ENCODE measurements at regions not wholly inside any gene's neighbourhood (a gene's known extent, or its start where the extent isn't known, plus 50 kb on each side); places are given as distances from the start of the nearest gene placed in this dataset.
"Not testable (repeated sequence)": the region's sequence is repeated elsewhere in the genome, so short reads cannot be mapped to it uniquely, and the experiment has no call there.

DNA sequence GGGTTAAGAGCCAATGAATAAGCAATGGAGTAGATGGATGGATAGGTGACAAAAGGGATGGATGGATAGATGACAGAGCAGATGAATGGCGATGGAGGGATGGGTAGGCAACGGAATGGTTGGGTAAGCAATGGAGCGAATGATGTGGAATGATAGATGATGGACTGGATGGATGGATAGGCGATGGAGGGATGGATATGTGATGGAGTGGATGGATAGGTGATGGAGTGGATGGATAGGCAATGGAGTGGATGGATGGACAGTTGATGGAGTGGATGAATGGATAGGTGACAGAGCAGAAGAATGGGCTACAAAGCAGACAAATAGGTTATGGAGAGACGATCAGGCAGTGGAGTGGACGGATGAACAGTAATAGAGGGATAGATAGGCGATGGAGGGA is 269.6 kb downstream of the TEX29 start:
- no peaks in the 10 kb centered on the region for H3K36me3 ChIP-seq (ENCODE audit: insufficient read depth, low read length)
- TF ChIP-seq, protein P1, sequence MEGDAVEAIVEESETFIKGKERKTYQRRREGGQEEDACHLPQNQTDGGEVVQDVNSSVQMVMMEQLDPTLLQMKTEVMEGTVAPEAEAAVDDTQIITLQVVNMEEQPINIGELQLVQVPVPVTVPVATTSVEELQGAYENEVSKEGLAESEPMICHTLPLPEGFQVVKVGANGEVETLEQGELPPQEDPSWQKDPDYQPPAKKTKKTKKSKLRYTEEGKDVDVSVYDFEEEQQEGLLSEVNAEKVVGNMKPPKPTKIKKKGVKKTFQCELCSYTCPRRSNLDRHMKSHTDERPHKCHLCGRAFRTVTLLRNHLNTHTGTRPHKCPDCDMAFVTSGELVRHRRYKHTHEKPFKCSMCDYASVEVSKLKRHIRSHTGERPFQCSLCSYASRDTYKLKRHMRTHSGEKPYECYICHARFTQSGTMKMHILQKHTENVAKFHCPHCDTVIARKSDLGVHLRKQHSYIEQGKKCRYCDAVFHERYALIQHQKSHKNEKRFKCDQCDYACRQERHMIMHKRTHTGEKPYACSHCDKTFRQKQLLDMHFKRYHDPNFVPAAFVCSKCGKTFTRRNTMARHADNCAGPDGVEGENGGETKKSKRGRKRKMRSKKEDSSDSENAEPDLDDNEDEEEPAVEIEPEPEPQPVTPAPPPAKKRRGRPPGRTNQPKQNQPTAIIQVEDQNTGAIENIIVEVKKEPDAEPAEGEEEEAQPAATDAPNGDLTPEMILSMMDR (IDR thresholded peaks at IDR 0.05; ENCODE audit: poor library complexity, severe bottlenecking) = no peak
- no peak for TF ChIP-seq EP300 (conservative IDR thresholded peaks at IDR 0.05; ENCODE audit: poor library complexity, severe bottlenecking)
- no peak for TF ChIP-seq POLR2AphosphoS5 (IDR thresholded peaks at IDR 0.05)
- TF ChIP-seq EZH2 (IDR thresholded peaks at IDR 0.05; ENCODE audit: borderline replicate concordance, insufficient read depth, low read length, poor library complexity, severe bottlenecking) = no peak
- no peak for TF ChIP-seq SMC3 (conservative IDR thresholded peaks at IDR 0.05; ENCODE audit: poor library complexity)
- H3F3A ChIP-seq (ENCODE audit: insufficient read depth, low read length, poor library complexity, severe bottlenecking) = no peaks in the 10 kb centered on the region
- no peak overlapping the region for H3K4me2 ChIP-seq (ENCODE audit: low read length)
- no peaks in the 10 kb centered on the region for H3K9me2 ChIP-seq (ENCODE audit: insufficient read depth, low read length)
- no peaks in the 10 kb centered on the region for H3K9me3 ChIP-seq (ENCODE audit: low read length)
- H2AFZ ChIP-seq (ENCODE audit: low read depth, low read length) = no peak overlapping the region
- H3K4me3 ChIP-seq (ENCODE audit: low read length) = no peak overlapping the region
- H3K27ac ChIP-seq (ENCODE audit: low read length) = no peak overlapping the region
- H3K27me3 ChIP-seq (ENCODE audit: insufficient read depth, low read depth, low read length) = no peaks in the 10 kb centered on the region
- H3K9ac ChIP-seq (ENCODE audit: low read length) = no peak overlapping the region
- H3K79me2 ChIP-seq (replicated peaks; ENCODE audit: insufficient read depth, low read length) = no peaks in the 10 kb centered on the region
- no peaks in the 10 kb centered on the region for H4K20me1 ChIP-seq (ENCODE audit: insufficient read depth)

DNA sequence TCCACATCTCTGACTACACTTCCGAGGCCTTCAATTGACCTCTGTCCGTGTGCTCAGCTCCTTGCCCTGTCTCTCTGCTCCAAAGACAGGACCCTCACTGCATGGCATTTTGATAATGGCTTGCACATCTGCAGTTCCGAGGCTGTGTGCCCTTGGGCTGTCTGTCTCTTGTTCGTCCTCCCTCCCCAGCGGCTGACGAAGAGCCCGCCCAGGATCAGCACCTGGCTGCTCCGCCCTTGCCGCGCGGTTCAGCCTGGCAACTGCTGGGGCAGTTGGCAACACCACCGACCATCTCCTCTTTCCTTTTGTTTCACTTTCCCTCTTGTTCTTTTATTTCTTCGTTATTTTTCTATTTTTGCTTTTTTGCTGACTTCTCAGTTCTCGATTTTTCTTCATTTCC is 270.4 kb downstream of the TEX29 start:
- no peaks in the 10 kb centered on the region for H3K79me2 ChIP-seq (replicated peaks; ENCODE audit: insufficient read depth, low read length)
- no peaks in the 10 kb centered on the region for H3F3A ChIP-seq (ENCODE audit: insufficient read depth, low read length, poor library complexity, severe bottlenecking)
- no peaks in the 10 kb centered on the region for H3K9me2 ChIP-seq (ENCODE audit: insufficient read depth, low read length)
- TF ChIP-seq EP300 (conservative IDR thresholded peaks at IDR 0.05; ENCODE audit: poor library complexity, severe bottlenecking) = no peak
- TF ChIP-seq RAD21 (conservative IDR thresholded peaks at IDR 0.05) = no peak
- TF ChIP-seq, protein P1 (IDR thresholded peaks at IDR 0.05; ENCODE audit: poor library complexity, severe bottlenecking) = no peak
- TF ChIP-seq EZH2 (IDR thresholded peaks at IDR 0.05; ENCODE audit: borderline replicate concordance, insufficient read depth, low read length, poor library complexity, severe bottlenecking) = no peak
- TF ChIP-seq MXI1 (conservative IDR thresholded peaks at IDR 0.05; ENCODE audit: poor library complexity, severe bottlenecking) = no peak
- TF ChIP-seq, protein P2, sequence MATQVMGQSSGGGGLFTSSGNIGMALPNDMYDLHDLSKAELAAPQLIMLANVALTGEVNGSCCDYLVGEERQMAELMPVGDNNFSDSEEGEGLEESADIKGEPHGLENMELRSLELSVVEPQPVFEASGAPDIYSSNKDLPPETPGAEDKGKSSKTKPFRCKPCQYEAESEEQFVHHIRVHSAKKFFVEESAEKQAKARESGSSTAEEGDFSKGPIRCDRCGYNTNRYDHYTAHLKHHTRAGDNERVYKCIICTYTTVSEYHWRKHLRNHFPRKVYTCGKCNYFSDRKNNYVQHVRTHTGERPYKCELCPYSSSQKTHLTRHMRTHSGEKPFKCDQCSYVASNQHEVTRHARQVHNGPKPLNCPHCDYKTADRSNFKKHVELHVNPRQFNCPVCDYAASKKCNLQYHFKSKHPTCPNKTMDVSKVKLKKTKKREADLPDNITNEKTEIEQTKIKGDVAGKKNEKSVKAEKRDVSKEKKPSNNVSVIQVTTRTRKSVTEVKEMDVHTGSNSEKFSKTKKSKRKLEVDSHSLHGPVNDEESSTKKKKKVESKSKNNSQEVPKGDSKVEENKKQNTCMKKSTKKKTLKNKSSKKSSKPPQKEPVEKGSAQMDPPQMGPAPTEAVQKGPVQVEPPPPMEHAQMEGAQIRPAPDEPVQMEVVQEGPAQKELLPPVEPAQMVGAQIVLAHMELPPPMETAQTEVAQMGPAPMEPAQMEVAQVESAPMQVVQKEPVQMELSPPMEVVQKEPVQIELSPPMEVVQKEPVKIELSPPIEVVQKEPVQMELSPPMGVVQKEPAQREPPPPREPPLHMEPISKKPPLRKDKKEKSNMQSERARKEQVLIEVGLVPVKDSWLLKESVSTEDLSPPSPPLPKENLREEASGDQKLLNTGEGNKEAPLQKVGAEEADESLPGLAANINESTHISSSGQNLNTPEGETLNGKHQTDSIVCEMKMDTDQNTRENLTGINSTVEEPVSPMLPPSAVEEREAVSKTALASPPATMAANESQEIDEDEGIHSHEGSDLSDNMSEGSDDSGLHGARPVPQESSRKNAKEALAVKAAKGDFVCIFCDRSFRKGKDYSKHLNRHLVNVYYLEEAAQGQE (IDR thresholded peaks at IDR 0.05; ENCODE audit: borderline replicate concordance) = no peak
- no peak for TF ChIP-seq TAF1 (IDR thresholded peaks at IDR 0.05; ENCODE audit: low read depth)
- TF ChIP-seq SMC3 (conservative IDR thresholded peaks at IDR 0.05; ENCODE audit: poor library complexity) = no peak
- no peak for TF ChIP-seq POLR2AphosphoS5 (IDR thresholded peaks at IDR 0.05)
- no peaks in the 10 kb centered on the region for H4K20me1 ChIP-seq (ENCODE audit: insufficient read depth)
- H3K9me3 ChIP-seq (ENCODE audit: low read length) = no peaks in the 10 kb centered on the region
- no peak overlapping the region for H3K4me3 ChIP-seq (ENCODE audit: low read length)
- H3K27ac ChIP-seq (ENCODE audit: low read length) = no peak overlapping the region
- H2AFZ ChIP-seq (ENCODE audit: low read depth, low read length) = no peak overlapping the region
- H3K4me2 ChIP-seq (ENCODE audit: low read length) = no peak overlapping the region
- H3K36me3 ChIP-seq (ENCODE audit: insufficient read depth, low read length) = no peaks in the 10 kb centered on the region
- H3K9ac ChIP-seq (ENCODE audit: low read length) = no peak overlapping the region
- no peaks in the 10 kb centered on the region for H3K27me3 ChIP-seq (ENCODE audit: insufficient read depth, low read depth, low read length)

DNA sequence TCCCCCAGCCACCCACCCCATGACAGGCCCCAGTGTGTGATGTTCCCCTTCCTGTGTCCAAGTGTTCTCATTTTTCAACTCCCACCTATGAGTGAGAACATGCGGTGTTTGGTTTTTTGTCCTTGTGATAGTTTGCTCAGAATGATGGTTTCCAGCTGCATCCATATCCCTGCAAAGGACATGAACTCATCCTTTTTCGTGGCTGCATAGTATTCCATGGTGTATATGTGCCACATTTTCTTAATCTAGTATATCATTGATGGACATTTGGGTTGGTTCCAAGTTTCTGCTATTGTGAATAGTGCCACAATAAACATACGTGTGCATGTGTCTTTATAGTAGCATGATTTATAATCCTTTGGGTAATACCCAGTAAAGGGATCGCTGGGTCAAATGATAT is 273.0 kb downstream of the TEX29 start:
- not testable (repeated sequence) for H3K4me2 ChIP-seq (ENCODE audit: low read length); H3K27ac ChIP-seq (ENCODE audit: low read length); H3K9me3 ChIP-seq (ENCODE audit: low read length); H3K79me2 ChIP-seq (replicated peaks; ENCODE audit: insufficient read depth, low read length); H3K27me3 ChIP-seq (ENCODE audit: insufficient read depth, low read depth, low read length); H4K20me1 ChIP-seq (ENCODE audit: insufficient read depth); H3K36me3 ChIP-seq (ENCODE audit: insufficient read depth, low read length); H3K4me3 ChIP-seq (ENCODE audit: low read length); H3F3A ChIP-seq (ENCODE audit: insufficient read depth, low read length, poor library complexity, severe bottlenecking); H3K9me2 ChIP-seq (ENCODE audit: insufficient read depth, low read length); H2AFZ ChIP-seq (ENCODE audit: low read depth, low read length); H3K9ac ChIP-seq (ENCODE audit: low read length)
